Gastroesophageal sphincter (tissue), 4 donors: ENCODE measurements at regions not wholly inside any gene's neighbourhood (a gene's known extent, or its start where the extent isn't known, plus 50 kb on each side); places are given as distances from the start of the nearest gene placed in this dataset.

Experiments used
- ATAC-seq: fragments of 150-250 bp; one replicate; pipeline ENCODE4 v1.9.1; 2016; ENCODE audit warnings: mild to moderate bottlenecking, moderate library complexity
- H3K27ac ChIP-seq, 4 donors: fragments of 200-600 bp; sonication (generic) in 3 of 4; 1 replicate in 3 of 4; 2 replicates in 1 of 4; pipeline ENCODE4 v1.5.1; 2016 to 2019
- H3K27me3 ChIP-seq: fragments of 200-600 bp; sonication (generic); one replicate; pipeline ENCODE4 v1.5.1; 2019
- H3K36me3 ChIP-seq, 2 donors: fragments of 200-600 bp; sonication (generic); one replicate each; pipeline ENCODE4 v1.5.1; 2019; ENCODE audit warnings: control low read depth in 1 of 2
- H3K4me1 ChIP-seq, 3 donors: fragments of 200-600 bp; sonication (generic); 1 replicate in 2 of 3; 2 replicates in 1 of 3; pipeline ENCODE4 v1.5.1; 2016 to 2019; ENCODE audit warnings: control low read depth in 2 of 3
- H3K4me3 ChIP-seq, 2 donors: fragments of 200-600 bp; sonication (generic); one replicate each; pipeline ENCODE4 v1.5.1; 2019; ENCODE audit warnings: mild to moderate bottlenecking in 1 of 2, moderate library complexity in 1 of 2
- H3K9me3 ChIP-seq, 3 donors: fragments of 200-600 bp; sonication (generic); one replicate each; pipeline ENCODE4 v1.5.1; 2017 to 2019; ENCODE audit warnings: control low read depth in 2 of 3
- EP300 ChIP-seq: sonication (generic); formaldehyde crosslinking; IDR thresholded peaks from one replicate; pipeline ENCODE4 v1.6.1; 2017; ENCODE audit warnings: antibody characterized with exemption, mild to moderate bottlenecking
- POLR2A ChIP-seq, 2 donors: fragments of 450-650 bp; IDR thresholded peaks; one replicate each; pipeline ENCODE4 v1.6.1; 2017; ENCODE audit warnings: antibody characterized with exemption in 2 of 2, mild to moderate bottlenecking in 2 of 2, moderate library complexity in 1 of 2
- POLR2AphosphoS5 ChIP-seq: sonication (generic); formaldehyde crosslinking; IDR thresholded peaks from one replicate; pipeline ENCODE4 v1.6.1; 2017; ENCODE audit warnings: antibody characterized with exemption
- WGBS, 2 donors: methylation state at CpG; one replicate each; pipeline ENCODE4 v1.1.5; 2018; ENCODE audit warnings: low coverage in 1 of 2; 5-methylcytosine and 5-hydroxymethylcytosine counted together
- TF ChIP-seq, protein P1 (sequence below), 4 experiments: fragments of 200-600 bp in 2 of 4; fragments of 450-650 bp in 2 of 4; sonication (generic) in 1 of 4; IDR thresholded peaks; one replicate each; pipeline ENCODE4 v1.5.1; 2017 to 2019; ENCODE audit warnings: antibody characterized with exemption in 4 of 4, mild to moderate bottlenecking in 2 of 4, moderate library complexity in 2 of 4

DNA sequence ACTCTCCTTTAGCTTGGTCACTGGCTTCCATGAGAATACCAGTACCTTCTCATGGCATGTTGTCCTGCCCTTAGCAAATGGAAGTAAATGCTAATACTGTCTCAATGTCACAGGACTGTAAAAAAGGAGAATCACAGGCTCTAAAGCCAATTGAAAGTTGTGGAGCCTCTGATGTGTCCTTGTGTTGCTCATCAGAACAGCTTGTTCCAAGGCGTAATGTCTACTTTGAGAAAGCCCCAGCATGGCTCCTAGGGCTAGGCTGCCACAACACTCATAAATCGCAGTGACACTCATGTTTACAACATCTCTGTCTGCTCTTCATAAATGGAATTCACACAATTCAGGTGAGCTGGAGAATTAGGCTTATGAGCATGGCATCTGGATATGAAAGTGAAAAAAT lies 94.9 kb downstream of the ACTL7B start:
- Histone ChIP-seq H3K27me3 (no peaks in the 10 kb centered on the region), H3K9me3 (no peaks in the 10 kb centered on the region), H3K4me3 (no peak overlapping the region), H3K27ac (no peak overlapping the region), H3K36me3 (no peaks in the 10 kb centered on the region), H3K4me1 (peaks cover 0 to 6% (median 0%) of the 10 kb centered on the region in 3 donors)
- no peak for TF ChIP-seq EP300
- TF ChIP-seq POLR2AphosphoS5, result no peak
- TF ChIP-seq, protein P1, sequence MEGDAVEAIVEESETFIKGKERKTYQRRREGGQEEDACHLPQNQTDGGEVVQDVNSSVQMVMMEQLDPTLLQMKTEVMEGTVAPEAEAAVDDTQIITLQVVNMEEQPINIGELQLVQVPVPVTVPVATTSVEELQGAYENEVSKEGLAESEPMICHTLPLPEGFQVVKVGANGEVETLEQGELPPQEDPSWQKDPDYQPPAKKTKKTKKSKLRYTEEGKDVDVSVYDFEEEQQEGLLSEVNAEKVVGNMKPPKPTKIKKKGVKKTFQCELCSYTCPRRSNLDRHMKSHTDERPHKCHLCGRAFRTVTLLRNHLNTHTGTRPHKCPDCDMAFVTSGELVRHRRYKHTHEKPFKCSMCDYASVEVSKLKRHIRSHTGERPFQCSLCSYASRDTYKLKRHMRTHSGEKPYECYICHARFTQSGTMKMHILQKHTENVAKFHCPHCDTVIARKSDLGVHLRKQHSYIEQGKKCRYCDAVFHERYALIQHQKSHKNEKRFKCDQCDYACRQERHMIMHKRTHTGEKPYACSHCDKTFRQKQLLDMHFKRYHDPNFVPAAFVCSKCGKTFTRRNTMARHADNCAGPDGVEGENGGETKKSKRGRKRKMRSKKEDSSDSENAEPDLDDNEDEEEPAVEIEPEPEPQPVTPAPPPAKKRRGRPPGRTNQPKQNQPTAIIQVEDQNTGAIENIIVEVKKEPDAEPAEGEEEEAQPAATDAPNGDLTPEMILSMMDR (IDR thresholded peaks at IDR 0.05), result no peak
- TF ChIP-seq POLR2A (IDR thresholded peaks at IDR 0.05), result no peak
- 90 to 100% methylated on average over 2 of the region's 2 CpGs for WGBS, 2 donors
- no peak for ATAC-seq

DNA sequence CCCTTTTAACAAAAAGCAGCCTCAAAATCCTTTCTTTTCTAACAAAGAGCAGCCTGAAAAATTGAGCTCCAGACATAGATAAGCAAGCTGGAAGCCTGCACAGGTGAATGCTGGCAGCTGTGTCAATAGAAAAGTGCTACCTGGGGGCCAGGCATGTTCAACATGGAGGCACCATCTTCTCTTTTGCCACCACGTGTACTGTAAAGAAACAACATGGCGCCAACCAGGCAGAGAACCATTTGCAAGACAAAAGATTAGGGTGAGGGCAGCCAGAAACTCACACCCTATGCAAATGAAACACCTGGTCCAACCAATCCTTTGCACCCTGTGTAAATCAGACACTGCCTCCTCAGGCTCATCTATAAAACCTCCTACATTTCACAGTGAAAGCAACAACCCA lies 96.0 kb downstream of the ACTL7B start:
- Histone ChIP-seq H3K4me3 (no peak overlapping the region), H3K9me3 (no peaks in the 10 kb centered on the region), H3K4me1 (peaks cover 0 to 6% (median 0%) of the 10 kb centered on the region in 3 donors), H3K27ac (no peak overlapping the region), H3K36me3 (no peaks in the 10 kb centered on the region), H3K27me3 (no peaks in the 10 kb centered on the region)
- WGBS, 2 donors, result 83 to 100% methylated on average over 2 of the region's 2 CpGs
- ATAC-seq, result no peak
- TF ChIP-seq POLR2AphosphoS5 (no peak), POLR2A (IDR thresholded peaks at IDR 0.05) (no peak), EP300 (no peak)
- TF ChIP-seq, protein P1 (IDR thresholded peaks at IDR 0.05), result no peak

DNA sequence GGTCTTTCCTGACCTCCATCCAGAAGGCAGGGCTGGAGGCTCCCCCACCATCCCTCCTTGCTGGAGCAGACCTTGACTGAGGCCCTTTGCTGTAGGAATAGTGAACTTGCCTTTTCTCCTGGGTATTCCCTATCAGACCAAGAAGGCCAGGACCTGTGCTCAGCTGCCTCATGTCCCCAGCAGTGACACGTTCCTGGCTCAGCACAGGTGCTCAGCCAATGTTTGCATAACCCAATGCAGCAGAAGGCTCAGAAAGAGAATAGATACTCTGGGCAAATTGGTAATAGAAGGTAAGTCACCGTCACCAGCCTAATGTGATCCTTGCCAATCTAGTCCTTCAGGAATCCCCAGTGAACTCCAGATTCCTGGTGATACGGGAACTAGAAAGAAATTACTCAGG lies 96.4 kb downstream of the ACTL7B start:
- 86 to 100% methylated on average over 1 to 2 of the region's 3 CpGs for WGBS, 2 donors
- H3K27ac ChIP-seq, result no peak overlapping the region

DNA sequence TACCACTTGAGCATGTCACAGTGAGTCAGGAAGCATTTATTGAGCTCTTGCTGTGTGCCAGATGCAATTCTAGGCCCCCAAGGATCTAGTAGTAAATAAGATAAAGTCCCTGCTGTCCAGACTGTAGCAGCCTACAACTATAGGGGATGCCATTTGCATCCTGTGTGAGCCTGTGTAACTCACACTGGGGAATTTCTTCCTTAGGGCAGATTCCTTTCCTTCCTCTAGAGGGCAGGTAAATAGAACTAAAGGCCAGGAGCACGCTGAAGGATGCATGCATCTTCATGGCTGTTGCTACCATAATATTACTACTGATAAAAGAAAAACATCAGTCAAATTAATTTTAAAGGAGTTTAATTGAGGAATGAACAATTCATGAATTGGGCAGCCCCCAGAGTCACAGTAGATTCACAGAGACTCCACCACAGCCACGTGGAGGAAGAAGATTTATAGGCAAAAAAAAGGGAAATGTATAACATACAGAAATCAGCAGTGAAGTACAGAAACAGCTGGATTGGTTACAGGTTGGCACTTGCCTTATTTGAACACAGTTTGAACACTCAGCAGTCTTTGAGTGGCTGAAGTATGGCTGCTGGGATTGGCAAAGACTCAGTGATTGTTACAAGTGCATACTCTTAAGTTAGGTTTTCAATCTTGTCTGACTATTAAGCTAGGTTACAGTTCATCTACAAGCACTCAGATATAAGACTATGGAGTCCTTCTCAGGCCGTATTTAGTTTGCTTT lies 98.9 kb downstream of the ACTL7B start:
- 63 to 67% methylated on average over 3 of the region's 3 CpGs for WGBS, 2 donors
- ATAC-seq, result no peak
- peaks cover 0 to 6% (median 0%) of the 10 kb centered on the region in 3 donors for H3K4me1 ChIP-seq

More for the DNA sequence above, 96.4 kb downstream of the ACTL7B start:
- H3K36me3 ChIP-seq, result no peaks in the 10 kb centered on the region
- ATAC-seq, result no peak
- TF ChIP-seq POLR2A (IDR thresholded peaks at IDR 0.05), result no peak
- TF ChIP-seq, protein P1 (IDR thresholded peaks at IDR 0.05), result no peak
- no peak for TF ChIP-seq EP300
- no peak for TF ChIP-seq POLR2AphosphoS5
- H3K27me3 ChIP-seq, result no peaks in the 10 kb centered on the region
- no peak overlapping the region for H3K4me3 ChIP-seq
- H3K9me3 ChIP-seq, result no peaks in the 10 kb centered on the region
- H3K4me1 ChIP-seq, result peaks cover 0 to 6% (median 0%) of the 10 kb centered on the region in 3 donors

More for the DNA sequence above, 98.9 kb downstream of the ACTL7B start:
- H3K27ac ChIP-seq, result no peak overlapping the region
- H3K27me3 ChIP-seq, result no peaks in the 10 kb centered on the region
- TF ChIP-seq POLR2A (IDR thresholded peaks at IDR 0.05) (no peak), EP300 (no peak), POLR2AphosphoS5 (no peak)
- TF ChIP-seq, protein P1 (IDR thresholded peaks at IDR 0.05), result no peak
- H3K36me3 ChIP-seq, result no peaks in the 10 kb centered on the region
- H3K9me3 ChIP-seq, result no peaks in the 10 kb centered on the region
- H3K4me3 ChIP-seq, result no peak overlapping the region
